HG03280 (cell line): ENCODE measurements at regions not wholly inside any gene's neighbourhood (a gene's known extent, or its start where the extent isn't known, plus 50 kb on each side); places are given as distances from the start of the nearest gene placed in this dataset.
"Not testable (repeated sequence)": the region's sequence is repeated elsewhere in the genome, so short reads cannot be mapped to it uniquely, and the experiment has no call there.

Source experiments
- ATAC-seq: cut with Tn5 transposase; IDR thresholded peaks from one replicate; pipeline ENCODE4 v1.9.1; 2021; ENCODE audit warnings: mild to moderate bottlenecking, moderate library complexity; ENCODE audit not compliant: unreplicated experiment

- no peak for ATAC-seq
Measured at GRCh38 chr9:87195306-87195705, 248.0 kb upstream of the GAS1 start.

- no peak for ATAC-seq
Measured at GRCh38 chr9:87197349-87198130, 250.2 kb upstream of the GAS1 start.

- ATAC-seq, result no peak
Measured at GRCh38 chr9:87198716-87199115, 251.4 kb upstream of the GAS1 start.

GRCh38 chr9:87199278-87199677, 252.0 kb upstream of the GAS1 start:
- ATAC-seq, result no peak

- no peak for ATAC-seq
Measured at GRCh38 chr9:87199782-87200181, 252.5 kb upstream of the GAS1 start.

- no peak for ATAC-seq
Measured at GRCh38 chr9:87201351-87201751, 254.0 kb upstream of the GAS1 start.

GRCh38 chr9:87206064-87206661, 258.9 kb upstream of the GAS1 start:
- ATAC-seq, result no peak

- ATAC-seq, result not testable (repeated sequence)
Measured at GRCh38 chr9:87210658-87211057, 263.4 kb upstream of the GAS1 start.

- no peak for ATAC-seq
Measured at GRCh38 chr9:87211669-87212068, 264.4 kb upstream of the GAS1 start.

- ATAC-seq, result no peak
Measured at GRCh38 chr9:87212605-87213021, 265.3 kb upstream of the GAS1 start.

- ATAC-seq, result no peak
Measured at GRCh38 chr9:87213948-87214347, 266.6 kb upstream of the GAS1 start.

GRCh38 chr9:87214991-87215390, 267.7 kb upstream of the GAS1 start:
- no peak for ATAC-seq

GRCh38 chr9:87216036-87216435, 268.7 kb upstream of the GAS1 start:
- no peak for ATAC-seq

- no peak for ATAC-seq
Measured at GRCh38 chr9:87216897-87217455, 269.7 kb upstream of the GAS1 start.

- no peak for ATAC-seq
Measured at GRCh38 chr9:87223392-87224246, 274.0 kb upstream of the DAPK1 start.

- ATAC-seq, result no peak
Measured at GRCh38 chr9:87226896-87227295, 270.8 kb upstream of the DAPK1 start.

- no peak for ATAC-seq
Measured at GRCh38 chr9:87227456-87227855, 270.2 kb upstream of the DAPK1 start.

- ATAC-seq, result no peak
Measured at GRCh38 chr9:87229108-87229507, 268.6 kb upstream of the DAPK1 start.

GRCh38 chr9:87233431-87233830, 264.2 kb upstream of the DAPK1 start:
- ATAC-seq, result no peak

GRCh38 chr9:87233899-87234455, 263.7 kb upstream of the DAPK1 start:
- no peak for ATAC-seq

- ATAC-seq, result no peak
Measured at GRCh38 chr9:87234854-87235253, 262.8 kb upstream of the DAPK1 start.
